AG04449 (cell line): ENCODE measurements at regions not wholly inside any gene's neighbourhood (a gene's known extent, or its start where the extent isn't known, plus 50 kb on each side); places are given as distances from the start of the nearest gene placed in this dataset.
A peak's percentile ranks its signal among the peaks of the same experiment; 100 is the strongest.

Source experiments
- CTCF ChIA-PET: fragments of 350-600 bp; formaldehyde crosslinking; extraction: SDS; loops from one replicate; lab custom pipeline; 2021; ENCODE audit warnings: antibody characterized with exemption; lab: Yijun Ruan, JAX
- POLR2A ChIA-PET: fragments of 400-600, 350-600 bp; formaldehyde crosslinking; extraction: SDS; loops from one replicate; lab custom pipeline; 2020; ENCODE audit warnings: antibody characterized with exemption, inconsistent platforms; lab: Yijun Ruan, JAX
- DNase-seq: peaks from one replicate; pipeline ENCODE4 v3.0.0-alpha.2; 2010; ENCODE audit warnings: low read depth, low spot score
- H3K4me3 ChIP-seq: 2 replicates; pipeline ENCODE4 v1.5.1; 2011; ENCODE audit warnings: low read depth, mild to moderate bottlenecking, control low read depth, low read length
- TF ChIP-seq, protein P1 (sequence below): IDR thresholded peaks from one replicate; pipeline ENCODE4 v1.5.1; 2011; ENCODE audit warnings: mild to moderate bottlenecking, moderate library complexity, low read length, control low read depth, inconsistent platforms; ENCODE audit not compliant: insufficient read depth; ENCODE audit errors: missing control alignments

DNA sequence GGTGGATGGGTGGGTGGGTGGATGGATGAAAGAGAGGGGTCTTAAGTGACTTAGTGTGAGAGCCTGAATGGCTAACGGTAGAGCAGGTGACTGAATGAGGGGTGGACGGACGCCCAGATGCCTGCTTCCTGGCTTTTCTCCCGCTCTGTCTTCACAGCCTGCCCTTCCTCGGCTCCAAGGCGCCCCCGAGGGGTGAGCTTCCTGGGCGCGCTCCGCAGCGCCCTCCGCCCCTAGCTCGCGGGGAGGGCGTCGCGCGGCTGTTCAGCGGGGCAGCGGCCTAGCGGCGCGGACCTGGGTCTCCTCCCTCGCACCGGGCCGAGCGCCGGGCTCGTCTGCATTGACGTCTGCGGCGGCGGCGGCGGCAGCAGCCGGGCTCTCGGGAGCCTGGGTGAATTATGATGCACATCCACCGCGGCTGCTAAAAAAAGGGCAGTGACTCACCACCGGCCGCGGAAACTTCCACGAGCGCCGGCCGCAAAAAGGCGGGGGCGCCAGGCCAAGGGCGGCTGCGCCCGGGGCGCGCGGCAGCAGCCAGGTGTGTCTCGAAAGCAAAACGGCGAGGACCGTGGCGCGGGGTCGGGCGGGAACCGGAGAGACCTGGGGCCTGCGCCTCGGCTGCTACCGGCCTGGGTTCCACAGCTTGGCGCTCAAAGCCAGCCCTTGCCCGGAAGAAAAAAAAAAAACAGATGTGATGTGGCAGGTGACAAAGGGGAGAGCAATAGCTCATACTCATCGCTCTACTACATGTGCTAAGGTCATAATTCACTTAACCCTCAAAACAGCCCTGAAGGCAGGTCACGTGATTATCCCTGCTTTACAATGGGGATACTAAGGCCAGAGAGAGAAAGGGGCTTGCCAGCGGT is 143.0 kb upstream of the ADRA1B start:
- TF ChIP-seq, protein P1, sequence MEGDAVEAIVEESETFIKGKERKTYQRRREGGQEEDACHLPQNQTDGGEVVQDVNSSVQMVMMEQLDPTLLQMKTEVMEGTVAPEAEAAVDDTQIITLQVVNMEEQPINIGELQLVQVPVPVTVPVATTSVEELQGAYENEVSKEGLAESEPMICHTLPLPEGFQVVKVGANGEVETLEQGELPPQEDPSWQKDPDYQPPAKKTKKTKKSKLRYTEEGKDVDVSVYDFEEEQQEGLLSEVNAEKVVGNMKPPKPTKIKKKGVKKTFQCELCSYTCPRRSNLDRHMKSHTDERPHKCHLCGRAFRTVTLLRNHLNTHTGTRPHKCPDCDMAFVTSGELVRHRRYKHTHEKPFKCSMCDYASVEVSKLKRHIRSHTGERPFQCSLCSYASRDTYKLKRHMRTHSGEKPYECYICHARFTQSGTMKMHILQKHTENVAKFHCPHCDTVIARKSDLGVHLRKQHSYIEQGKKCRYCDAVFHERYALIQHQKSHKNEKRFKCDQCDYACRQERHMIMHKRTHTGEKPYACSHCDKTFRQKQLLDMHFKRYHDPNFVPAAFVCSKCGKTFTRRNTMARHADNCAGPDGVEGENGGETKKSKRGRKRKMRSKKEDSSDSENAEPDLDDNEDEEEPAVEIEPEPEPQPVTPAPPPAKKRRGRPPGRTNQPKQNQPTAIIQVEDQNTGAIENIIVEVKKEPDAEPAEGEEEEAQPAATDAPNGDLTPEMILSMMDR = peak; percentile 27
- CTCF ChIA-PET = interaction anchor here (0.6 to 2.0 kb wide), 7 partner anchors 9 to 264 kb away, joined by 3 to 7 read pairs (median 4); no protein-coding TSS in a partner anchor
- no peak for DNase-seq
- POLR2A ChIA-PET = no interaction called here
- H3K4me3 ChIP-seq = peak overlapping the region; percentile 51

DNA sequence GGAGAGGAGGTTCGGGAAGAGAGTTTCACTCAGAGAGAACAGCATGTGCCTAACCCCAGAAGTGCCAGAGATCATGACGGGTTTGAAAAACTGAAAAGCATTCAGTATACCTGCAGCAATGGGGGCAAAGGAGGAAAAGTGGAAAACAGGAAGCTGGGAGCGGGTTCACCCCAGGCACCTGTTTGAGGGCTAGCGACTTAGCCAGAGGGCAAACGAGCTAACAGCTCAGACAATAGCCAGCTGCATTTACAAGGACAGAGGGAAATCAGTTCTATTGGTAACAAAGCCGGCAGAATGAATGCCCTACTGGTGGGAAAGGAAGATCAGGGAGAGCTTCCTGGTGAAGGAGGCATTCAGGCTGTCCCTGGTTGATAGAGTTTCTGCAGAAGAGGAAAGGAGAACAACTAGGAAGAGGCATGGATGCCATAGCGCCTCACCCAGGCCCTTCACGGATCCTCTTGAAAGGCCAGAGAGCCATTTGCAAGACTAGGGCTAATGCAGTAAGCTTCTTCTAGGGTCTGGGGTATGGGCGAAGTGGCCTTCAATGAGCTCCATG is 141.7 kb upstream of the ADRA1B start:
- H3K4me3 ChIP-seq = no peak overlapping the region
- ChIA-PET POLR2A (no interaction called here), CTCF (interaction anchor here (1.0 to 2.0 kb wide), 5 partner anchors 10 to 213 kb away, joined by 4 to 7 read pairs (median 4); no protein-coding TSS in a partner anchor)
- no peak for DNase-seq
- TF ChIP-seq, protein P1 = no peak

DNA sequence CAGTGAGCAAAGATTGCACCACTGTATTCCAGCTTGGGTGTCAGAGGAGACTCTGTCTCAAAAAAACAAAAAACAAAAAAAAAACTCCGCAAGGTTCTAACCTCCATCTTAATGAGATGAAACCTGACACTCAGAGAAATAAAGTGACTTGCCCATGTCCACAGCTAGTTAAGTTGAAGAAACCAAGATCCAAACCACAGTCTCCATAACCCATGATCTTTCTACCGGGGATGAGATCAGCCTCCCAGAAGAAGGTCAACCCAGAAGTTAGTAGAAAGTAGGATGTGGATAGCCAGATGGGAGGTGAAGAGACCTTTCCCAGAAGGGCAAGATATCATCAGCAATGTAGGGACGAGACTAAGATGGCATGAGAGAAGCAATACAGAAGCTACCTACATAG is 140.4 kb upstream of the ADRA1B start:
- no peak overlapping the region for H3K4me3 ChIP-seq
- POLR2A ChIA-PET = interaction anchor here (0.7 kb wide), 1 partner anchor 325 kb away, joined by 4 read pairs; no protein-coding TSS in a partner anchor
- CTCF ChIA-PET = interaction anchor here (1.3 to 1.8 kb wide), 3 partner anchors 11 to 211 kb away, joined by 3 to 5 read pairs (median 4); no protein-coding TSS in a partner anchor
- TF ChIP-seq, protein P1 = no peak
- DNase-seq = no peak

DNA sequence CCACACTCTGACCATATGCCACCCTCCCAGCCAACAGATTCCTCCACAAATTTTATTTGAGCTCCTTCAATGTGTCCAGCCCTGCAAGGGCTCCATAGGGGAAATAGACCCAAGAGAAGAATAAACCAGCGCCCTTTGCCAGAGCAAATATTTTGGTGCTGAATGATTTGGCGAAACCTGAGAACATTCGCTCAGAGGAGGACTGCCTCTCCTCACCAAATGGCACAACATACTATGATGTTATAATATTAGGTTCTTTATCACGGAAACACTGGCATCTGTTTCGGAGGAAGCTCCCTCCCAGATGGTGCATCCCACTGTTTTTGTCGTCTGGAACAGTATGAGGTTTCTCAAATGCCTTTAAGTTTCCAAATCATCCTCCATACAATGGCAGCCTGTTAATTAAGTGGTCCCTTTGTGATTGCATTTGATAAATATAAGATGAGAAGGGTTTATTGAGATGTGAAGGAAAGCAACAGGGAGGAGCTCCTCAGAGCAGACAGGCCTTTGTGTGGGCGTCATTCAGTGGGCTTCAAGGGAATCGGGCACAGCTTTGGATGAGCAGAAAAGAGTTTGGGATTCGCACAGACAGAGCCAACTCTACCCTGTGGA is 139.1 kb upstream of the ADRA1B start:
- ChIA-PET POLR2A (no interaction called here), CTCF (interaction anchor here (1.3 to 1.8 kb wide), 3 partner anchors 9 to 210 kb away, joined by 3 to 5 read pairs (median 3); no protein-coding TSS in a partner anchor)
- no peak overlapping the region for H3K4me3 ChIP-seq
- TF ChIP-seq, protein P1 = no peak
- DNase-seq = no peak

DNA sequence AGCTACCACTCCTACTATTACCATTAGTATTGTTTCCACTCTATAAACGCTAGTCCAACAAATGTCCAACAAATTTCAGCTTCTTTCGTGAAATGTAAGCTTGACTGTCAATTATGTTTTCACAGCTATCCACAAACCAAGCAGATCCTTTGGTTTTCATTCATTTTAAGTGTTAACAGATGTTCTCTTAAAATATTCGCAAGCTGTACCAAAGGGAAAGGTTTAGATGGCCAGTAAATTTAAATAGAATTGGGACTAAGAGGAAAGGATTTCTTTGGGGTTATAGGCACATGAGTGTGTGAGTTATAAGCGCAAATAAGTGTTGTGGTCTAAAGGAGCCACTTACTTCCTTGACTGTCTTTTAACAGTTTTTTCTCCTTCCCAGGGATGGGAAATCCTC is 136.8 kb upstream of the ADRA1B start:
- POLR2A ChIA-PET = interaction anchor here (1.2 to 1.5 kb wide), 2 partner anchors 8 to 128 kb away, joined by 3 to 4 read pairs; no protein-coding TSS in a partner anchor
- H3K4me3 ChIP-seq = no peak overlapping the region
- no peak for DNase-seq
- CTCF ChIA-PET = interaction anchor here (0.7 to 2.0 kb wide), 4 partner anchors 10 to 334 kb away, joined by 3 to 6 read pairs (median 4); no protein-coding TSS in a partner anchor
- TF ChIP-seq, protein P1 = no peak
